H1 (cell line): ENCODE measurements at regions not wholly inside any gene's neighbourhood (a gene's known extent, or its start where the extent isn't known, plus 50 kb on each side); places are given as distances from the start of the nearest gene placed in this dataset.

Source experiments
- ATF3 ChIP-seq: IDR thresholded peaks from 2 replicates; pipeline ENCODE4 v1.6.1; 2011; ENCODE audit warnings: low read depth, mild to moderate bottlenecking, low read length; ENCODE audit not compliant: insufficient read depth
- CHD7 ChIP-seq: fragments of 300-600 bp; sonication (generic); IDR thresholded peaks from 2 replicates; pipeline ENCODE4 v1.7.1; 2012; ENCODE audit warnings: low read length, moderate library complexity, mild to moderate bottlenecking, inconsistent platforms; ENCODE audit not compliant: insufficient replicate concordance
- CREB1 ChIP-seq: IDR thresholded peaks from 2 replicates; pipeline ENCODE4 v1.6.1; 2012; ENCODE audit warnings: inconsistent platforms
- USF2 ChIP-seq: IDR thresholded peaks from 2 replicates; pipeline ENCODE4 v1.6.1; 2011; ENCODE audit warnings: low read length, improper control_type of control experiment

- no peak for TF ChIP-seq CHD7
- TF ChIP-seq CREB1: no peak
- TF ChIP-seq USF2: no peak
- TF ChIP-seq ATF3: no peak
These were observed 494.2 kb downstream of the SOX5 start (continued) for GRCh38 chr12:23455283-23455682.
